Upper lobe of right lung (tissue), 1 donor: ENCODE measurements at regions not wholly inside any gene's neighbourhood (a gene's known extent, or its start where the extent isn't known, plus 50 kb on each side); places are given as distances from the start of the nearest gene placed in this dataset.
A peak's percentile ranks its signal among the peaks of the same experiment; 100 is the strongest.

ENCODE experiments used
- ATAC-seq: fragments of 200-7000 bp; cut with Tn5 transposase; one replicate; pipeline ENCODE4 v1.9.1; 2020; ENCODE audit warnings: mild to moderate bottlenecking, moderate library complexity
- DNase-seq: peaks from one replicate; pipeline ENCODE4 v3.0.0-alpha.2; 2020
- H3K27ac ChIP-seq: fragments of 200-600 bp; one replicate; pipeline ENCODE4 v1.8.0; 2022
- H3K27me3 ChIP-seq: fragments of 200-600 bp; one replicate; pipeline ENCODE4 v1.8.0; 2022; ENCODE audit warnings: mild to moderate bottlenecking
- H3K36me3 ChIP-seq: fragments of 200-600 bp; one replicate; pipeline ENCODE4 v1.8.0; 2022
- H3K4me1 ChIP-seq: fragments of 200-600 bp; one replicate; pipeline ENCODE4 v1.8.0; 2022
- H3K4me3 ChIP-seq: fragments of 200-600 bp; one replicate; pipeline ENCODE4 v1.8.0; 2022; ENCODE audit warnings: mild to moderate bottlenecking
- H3K9me3 ChIP-seq: fragments of 200-600 bp; one replicate; pipeline ENCODE4 v1.8.0; 2022
- CTCF ChIP-seq: fragments of 200-600 bp; IDR thresholded peaks from one replicate; pipeline ENCODE4 v1.8.0; 2022; ENCODE audit warnings: antibody characterized with exemption
- intact Hi-C: fragments of 100-400 bp; cut with DNase I; formaldehyde crosslinking; loops from one replicate; pipeline ENCODE4 v1.11.0; 2022
- donor health status: DM: no; HTN: yes; CAD: no; lungs with severe emphysema.

- Histone ChIP-seq H3K4me1 (peaks cover 27% of the 10 kb centered on the region), H3K4me3 (peak overlapping the region; percentile 80), H3K36me3 (peaks cover 7% of the 10 kb centered on the region), H3K27ac (peak overlapping the region; percentile 87), H3K9me3 (no peaks in the 10 kb centered on the region), H3K27me3 (no peaks in the 10 kb centered on the region)
- intact Hi-C loops, result no loop called here
- no peak for TF ChIP-seq CTCF
- no peak for ATAC-seq
- no peak for DNase-seq
These were observed 51.1 kb upstream of the H6PD start for GRCh38 chr1:9183441-9183840.

- no peaks in the 10 kb centered on the region for H3K27me3 ChIP-seq
- intact Hi-C loops, result no loop called here
- ATAC-seq (no peak), DNase-seq (no peak)
- H3K4me1 ChIP-seq, result peaks cover 27% of the 10 kb centered on the region
- H3K4me3 ChIP-seq, result peak overlapping the region; percentile 80
- no peaks in the 10 kb centered on the region for H3K9me3 ChIP-seq
- TF ChIP-seq CTCF, result no peak
- H3K36me3 ChIP-seq, result peaks cover 3% of the 10 kb centered on the region
- no peak overlapping the region for H3K27ac ChIP-seq
These were observed 50.7 kb upstream of the H6PD start for GRCh38 chr1:9183898-9184297.

- no peak for TF ChIP-seq CTCF
- intact Hi-C loops, result no loop called here
- no peaks in the 10 kb centered on the region for H3K9me3 ChIP-seq
- no peaks in the 10 kb centered on the region for H3K27me3 ChIP-seq
- H3K36me3 ChIP-seq, result no peaks in the 10 kb centered on the region
- no peak overlapping the region for H3K4me3 ChIP-seq
- peaks cover 27% of the 10 kb centered on the region for H3K4me1 ChIP-seq
- no peak overlapping the region for H3K27ac ChIP-seq
- no peak for ATAC-seq
- no peak for DNase-seq
These were observed 49.8 kb upstream of the H6PD start for GRCh38 chr1:9184749-9185148.
